K562 (cell line): ENCODE measurements at regions not wholly inside any gene's neighbourhood (a gene's known extent, or its start where the extent isn't known, plus 50 kb on each side); places are given as distances from the start of the nearest gene placed in this dataset.

Experiments used
- ATAC-seq: fragments of 200-7000 bp; cut with Tn5 transposase; 3 replicates; pipeline ENCODE4 v1.9.1; 2020; ENCODE audit warnings: moderate library complexity
- BruUV-seq: library from RNA; stranded (reverse); fragments of 400-500 nt; replicated peaks from 2 replicates; lab custom pipeline; 2021; lab: Mats Ljungman, UMichigan
- CTCF ChIA-PET: fragments of 300-600 bp; formaldehyde crosslinking; extraction: SDS; loops from one replicate; lab custom pipeline; 2021; ENCODE audit warnings: low intra/inter-chr PET ratio; lab: Yijun Ruan, JAX
- POLR2A ChIA-PET: fragments of 300-600, 350-650 bp; sonication (Branson Sonifier 250); formaldehyde crosslinking; extraction: SDS; loops from one replicate; lab custom pipeline; 2021; ENCODE audit warnings: antibody characterized with exemption, inconsistent platforms; lab: Yijun Ruan, JAX
- DNase-seq, 4 experiments: peaks; one replicate each; pipeline versions ENCODE4 v3.0.0 to v3.0.0-alpha.2; 2011 to 2018; ENCODE audit warnings: low spot score in 3 of 4, mixed read lengths in 3 of 4; ENCODE audit errors: extremely low read depth in 1 of 4
- FAIRE-seq: peaks from 2 replicates; lab custom pipeline; 2011; peaks lifted over from hg19 to GRCh38; lab: Jason Lieb, UNC
- H2AFZ ChIP-seq: 2 replicates; pipeline ENCODE4 v1.6.0; 2011; ENCODE audit warnings: low read depth, low read length, control low read depth, inconsistent platforms
- H3K27ac ChIP-seq: fragments of 200-600 bp; 3 replicates; pipeline ENCODE4 v1.8.0; 2011; ENCODE audit warnings: low read depth, mild to moderate bottlenecking, control low read depth, inconsistent platforms, low read length, moderate library complexity, mixed read lengths; ENCODE audit errors: extremely low read depth
- H3K27me3 ChIP-seq, 2 experiments: fragments of 300-600 bp in 1 of 2; 2 replicates in 1 of 2; 3 replicates in 1 of 2; pipeline versions ENCODE4 v1.6.0 to v1.8.0; 2011; ENCODE audit warnings: inconsistent platforms in 2 of 2, low read length in 2 of 2, mild to moderate bottlenecking in 1 of 2, mixed read lengths in 1 of 2, moderate library complexity in 1 of 2; ENCODE audit not compliant: control insufficient read depth in 2 of 2, insufficient read depth in 2 of 2
- H3K36me3 ChIP-seq: fragments of 300-600 bp; 3 replicates; pipeline ENCODE4 v1.8.0; 2011; ENCODE audit warnings: mild to moderate bottlenecking, low read length, inconsistent platforms; ENCODE audit not compliant: control insufficient read depth, insufficient read depth
- H3K4me1 ChIP-seq, 2 experiments: fragments of 200-600 bp in 1 of 2; replicated peaks in 1 of 2; 2 replicates in 1 of 2; 3 replicates in 1 of 2; pipeline versions ENCODE4 v1.5.1 to v1.8.0; 2011; ENCODE audit warnings: inconsistent platforms in 2 of 2, low read length in 2 of 2, mild to moderate bottlenecking in 1 of 2, mixed read lengths in 1 of 2, moderate library complexity in 1 of 2; ENCODE audit not compliant: control insufficient read depth in 2 of 2, insufficient read depth in 2 of 2
- H3K4me2 ChIP-seq: 2 replicates; pipeline ENCODE4 v1.6.1; 2011; ENCODE audit warnings: low read length, control low read depth, inconsistent platforms, mixed read lengths; ENCODE audit not compliant: insufficient read depth
- H3K4me3 ChIP-seq: fragments of 200-600 bp; sonication (generic), shearing (Covaris generic); 2 replicates; pipeline ENCODE4 v1.5.1; 2016; ENCODE audit warnings: control low read depth, inconsistent platforms
- H3K79me2 ChIP-seq: fragments of 200-600 bp; 3 replicates; pipeline ENCODE4 v1.8.0; 2011; ENCODE audit warnings: low read length, inconsistent platforms; ENCODE audit not compliant: control insufficient read depth, insufficient read depth
- H3K9ac ChIP-seq, 2 experiments: 2 replicates each; pipeline versions ENCODE4 v1.6.0 to v1.6.1; 2011; ENCODE audit warnings: low read depth in 2 of 2, low read length in 2 of 2, control low read depth in 1 of 2, inconsistent platforms in 1 of 2, mild to moderate bottlenecking in 1 of 2, mixed read lengths in 1 of 2; ENCODE audit not compliant: insufficient read depth in 1 of 2
- H3K9me1 ChIP-seq: one replicate; pipeline ENCODE4 v1.6.0; 2011; ENCODE audit warnings: inconsistent platforms, mild to moderate bottlenecking, low read length, moderate library complexity; ENCODE audit not compliant: control insufficient read depth, insufficient read depth
- H3K9me3 ChIP-seq: replicated peaks from 2 replicates; pipeline ENCODE4 v1.5.1; 2011; ENCODE audit warnings: low read depth, low read length, inconsistent platforms; ENCODE audit not compliant: control insufficient read depth, insufficient read depth
- H4K20me1 ChIP-seq: replicated peaks from 2 replicates; pipeline ENCODE4 v1.6.1; 2011; ENCODE audit warnings: low read length, inconsistent platforms, mixed read lengths; ENCODE audit not compliant: control insufficient read depth, insufficient read depth
- ELK3 ChIP-seq: fragments of 450-650 bp; formaldehyde crosslinking; IDR thresholded peaks from 2 replicates; pipeline ENCODE4 v1.4.0; 2020; ENCODE audit warnings: mild to moderate bottlenecking
- ESRRA ChIP-seq: fragments of 450-650 bp; IDR thresholded peaks from 2 replicates; pipeline ENCODE4 v1.6.1; 2014; ENCODE audit warnings: low read depth, mild to moderate bottlenecking, moderate library complexity, borderline replicate concordance
- FOXM1 ChIP-seq, 2 experiments: fragments of 450-650 bp in 1 of 2; sonication (generic) in 1 of 2; formaldehyde crosslinking in 1 of 2; IDR thresholded peaks; 2 replicates each; pipeline versions ENCODE4 v1.6.1 to v1.9.0; 2017 to 2022; ENCODE audit warnings: low read depth in 2 of 2, mild to moderate bottlenecking in 2 of 2, missing genetic modification reagents in 1 of 2, moderate library complexity in 1 of 2
- GABPA ChIP-seq: fragments of 200-800 bp; sonication (Bioruptor generic); conservative IDR thresholded peaks from 2 replicates; pipeline ENCODE4 v1.6.1; 2016; ENCODE audit warnings: low read depth, missing genetic modification characterization, missing compliant biosample characterization
- HMG20A ChIP-seq: fragments of 450-650 bp; formaldehyde crosslinking; conservative IDR thresholded peaks from 2 replicates; pipeline ENCODE4 v1.4.0; 2020; ENCODE audit warnings: mild to moderate bottlenecking, mixed read lengths
- HMG20B ChIP-seq: fragments of 250-450 bp; sonication (Bioruptor Pico); IDR thresholded peaks from 2 replicates; pipeline ENCODE4 v1.5.0; 2021; ENCODE audit warnings: mild to moderate bottlenecking
- MTF1 ChIP-seq: fragments of 250-450 bp; sonication (Bioruptor Pico); IDR thresholded peaks from 2 replicates; pipeline ENCODE4 v1.9.0; 2021; ENCODE audit warnings: moderate library complexity, mild to moderate bottlenecking, inconsistent platforms, borderline replicate concordance
- NR2C1 ChIP-seq, 2 experiments: fragments of 450-650 bp; IDR thresholded peaks; 2 replicates each; pipeline ENCODE4 v1.6.1; 2017; ENCODE audit warnings: mild to moderate bottlenecking in 2 of 2, antibody characterized with exemption in 1 of 2, inconsistent platforms in 1 of 2, missing compliant biosample characterization in 1 of 2, missing genetic modification characterization in 1 of 2
- RB1 ChIP-seq: fragments of 450-650 bp; IDR thresholded peaks from 2 replicates; pipeline ENCODE4 v1.6.1; 2017; ENCODE audit warnings: low read depth, mild to moderate bottlenecking
- SRSF3 ChIP-seq: fragments of 200-400 bp; formaldehyde crosslinking; IDR thresholded peaks from 2 replicates; pipeline ENCODE4 v1.6.1; 2016; ENCODE audit warnings: mild to moderate bottlenecking, low read length, moderate library complexity; ENCODE audit not compliant: insufficient read depth
- ZBTB49 ChIP-seq: sonication (generic); formaldehyde crosslinking; IDR thresholded peaks from 2 replicates; pipeline ENCODE4 v1.8.0; 2022; ENCODE audit warnings: missing genetic modification reagents, mild to moderate bottlenecking, borderline replicate concordance
- WGBS: fragments of 100-300 bp; shearing (Covaris generic); methylation state at CpG from one replicate; pipeline ENCODE4 v1.1.6; 2016; ENCODE audit warnings: low coverage, mixed read lengths; ENCODE audit not compliant: insufficient coverage; ENCODE audit errors: missing lambda C conversion rate; 5-methylcytosine and 5-hydroxymethylcytosine counted together
- in situ Hi-C: fragments of 300-500 bp; cut with MboI; formaldehyde crosslinking; loops from 4 replicates; pipeline ENCODE4 v1.15.0; 2018; ENCODE audit warnings: inconsistent platforms, mixed read lengths
- intact Hi-C: fragments of 100-400 bp; cut with micrococcal nuclease; formaldehyde crosslinking; loops from 2 replicates; pipeline ENCODE4 v1.14.2; 2022
- TF ChIP-seq, protein P1 (sequence below): sonication (generic); formaldehyde crosslinking; IDR thresholded peaks from 2 replicates; pipeline ENCODE4 v1.8.0; 2022; ENCODE audit warnings: mild to moderate bottlenecking, missing genetic modification reagents

DNA sequence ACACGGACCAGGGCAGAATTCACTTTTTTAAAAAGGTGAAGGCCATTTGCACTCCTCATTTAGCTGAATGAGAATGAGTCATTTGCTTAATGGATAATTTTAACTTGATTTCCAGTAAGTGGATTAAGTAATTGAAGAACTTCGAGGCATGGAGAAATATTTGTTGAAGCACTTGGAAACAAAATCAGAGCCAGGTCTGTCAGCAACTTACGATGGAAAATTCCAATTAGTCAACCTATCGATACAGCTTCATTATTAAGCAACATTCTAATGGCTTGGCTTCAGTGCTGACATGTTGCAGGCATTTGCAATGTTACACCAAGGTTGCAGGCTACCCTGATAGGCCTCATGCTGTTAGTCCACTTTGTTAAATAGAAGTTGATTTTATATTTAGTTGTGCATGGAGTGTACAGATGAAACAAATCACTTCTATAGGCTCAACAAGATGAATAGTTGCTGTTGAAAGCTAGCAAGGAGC is 423.5 kb upstream of the SLC35B3 start:
- H3K9me1 ChIP-seq: no peaks in the 10 kb centered on the region
- ATAC-seq (no peak), FAIRE-seq (no peak), DNase-seq (no peak)
- H3K4me3 ChIP-seq: no peak overlapping the region
- no peak overlapping the region for H2AFZ ChIP-seq
- no peaks in the 10 kb centered on the region for H3K4me1 ChIP-seq
- H4K20me1 ChIP-seq: no peaks in the 10 kb centered on the region
- H3K27ac ChIP-seq: no peak overlapping the region
- H3K79me2 ChIP-seq: no peaks in the 10 kb centered on the region
- H3K27me3 ChIP-seq: no peaks in the 10 kb centered on the region
- no TSS peak for BruUV-seq
- no peaks in the 10 kb centered on the region for H3K36me3 ChIP-seq
- H3K4me2 ChIP-seq: no peak overlapping the region
- TF ChIP-seq RB1: no peak
- no peak for TF ChIP-seq SRSF3
- TF ChIP-seq NR2C1 (IDR thresholded peaks at IDR 0.05): no peak
- no peak for TF ChIP-seq NR2C1 (tag; IDR thresholded peaks at IDR 0.05)
- 0% methylated on average over 4 of the region's 4 CpGs for WGBS
- no peak overlapping the region for H3K9ac ChIP-seq
- ChIA-PET POLR2A (no interaction called here), CTCF (no interaction called here)
- in situ Hi-C loops (no loop called here), intact Hi-C loops (no loop called here)
- peaks cover 2% of the 10 kb centered on the region for H3K9me3 ChIP-seq

DNA sequence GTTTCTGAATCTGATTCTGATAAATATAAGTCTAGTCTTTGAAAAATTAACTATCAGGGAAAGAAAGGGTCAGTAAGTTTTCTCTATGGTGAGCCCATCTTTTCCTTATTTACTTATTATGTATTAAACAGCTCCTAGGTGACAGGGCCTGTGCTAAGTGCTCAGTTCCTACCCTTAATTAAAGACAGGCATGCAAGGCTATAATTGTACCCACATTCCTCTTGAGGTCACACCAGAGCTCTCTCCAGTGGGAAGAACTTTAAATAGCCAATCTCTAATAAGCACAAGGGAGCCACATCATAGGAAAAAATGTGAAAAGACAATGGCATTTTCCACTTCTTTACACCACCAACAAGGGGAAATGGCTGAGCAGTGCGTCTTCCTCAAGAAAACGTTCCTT is 421.8 kb upstream of the SLC35B3 start:
- Histone ChIP-seq H3K27ac (no peak overlapping the region), H3K9ac (no peak overlapping the region), H3K9me3 (no peaks in the 10 kb centered on the region; the same call in none of the 2 replicates), H4K20me1 (no peaks in the 10 kb centered on the region), H3K36me3 (no peaks in the 10 kb centered on the region), H3K4me3 (no peak overlapping the region), H2AFZ (no peak overlapping the region), H3K79me2 (no peaks in the 10 kb centered on the region), H3K4me2 (no peak overlapping the region), H3K9me1 (no peaks in the 10 kb centered on the region), H3K27me3 (no peaks in the 10 kb centered on the region), H3K4me1 (no peaks in the 10 kb centered on the region)
- intact Hi-C loops (no loop called here), in situ Hi-C loops (no loop called here)
- FAIRE-seq: no peak
- no peak for DNase-seq
- BruUV-seq: no TSS peak
- CTCF ChIA-PET: no interaction called here
- WGBS: 0% methylated on average over 2 of the region's 2 CpGs
- no peak for ATAC-seq
- POLR2A ChIA-PET: no interaction called here
- TF ChIP-seq GABPA (no peak), HMG20A (CRISPR knock-in tag) (no peak), ELK3 (CRISPR knock-in tag) (no peak), ZBTB49 (CRISPR knock-in tag) (no peak), MTF1 (no peak), ESRRA (no peak), HMG20B (CRISPR knock-in tag) (no peak), FOXM1 (IDR thresholded peaks at IDR 0.05; ENCODE audit: low read depth) (no peak), FOXM1 (CRISPR knock-in tag; IDR thresholded peaks at IDR 0.05; ENCODE audit: low read depth) (no peak)
- TF ChIP-seq, protein P1, sequence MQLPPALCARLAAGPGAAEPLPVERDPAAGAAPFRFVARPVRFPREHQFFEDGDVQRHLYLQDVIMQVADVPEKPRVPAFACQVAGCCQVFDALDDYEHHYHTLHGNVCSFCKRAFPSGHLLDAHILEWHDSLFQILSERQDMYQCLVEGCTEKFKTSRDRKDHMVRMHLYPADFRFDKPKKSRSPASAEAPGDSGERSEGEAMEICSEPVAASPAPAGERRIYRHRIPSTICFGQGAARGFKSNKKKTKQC (CRISPR knock-in tag): no peak
